Endodermal cell (in vitro differentiated cells): ENCODE measurements at regions not wholly inside any gene's neighbourhood (a gene's known extent, or its start where the extent isn't known, plus 50 kb on each side); places are given as distances from the start of the nearest gene placed in this dataset.

Experiments
- DNase-seq: peaks from one replicate; pipeline ENCODE4 v3.0.0-alpha.2; 2017
- H3K27ac ChIP-seq: 2 replicates; pipeline ENCODE4 v1.5.1; 2013; ENCODE audit warnings: mild to moderate bottlenecking, low read depth, low read length, moderate library complexity
- H3K27me3 ChIP-seq: 2 replicates; pipeline ENCODE4 v1.6.1; 2013; ENCODE audit warnings: mild to moderate bottlenecking, low read length, moderate library complexity; ENCODE audit not compliant: insufficient read depth, control insufficient read depth, poor library complexity, severe bottlenecking
- H3K36me3 ChIP-seq: 2 replicates; pipeline ENCODE4 v1.7.0; 2013; ENCODE audit warnings: mild to moderate bottlenecking, low read length, moderate library complexity; ENCODE audit not compliant: control insufficient read depth, insufficient read depth
- H3K4me1 ChIP-seq: one replicate; pipeline ENCODE4 v1.7.0; 2013; ENCODE audit warnings: low read length; ENCODE audit not compliant: control insufficient read depth, insufficient read depth
- H3K4me3 ChIP-seq: 2 replicates; pipeline ENCODE4 v1.5.1; 2013; ENCODE audit warnings: mild to moderate bottlenecking, low read length, moderate library complexity
- H3K9ac ChIP-seq: 2 replicates; pipeline ENCODE4 v1.6.1; 2013; ENCODE audit warnings: mild to moderate bottlenecking, low read length, moderate library complexity; ENCODE audit not compliant: poor library complexity, severe bottlenecking; ENCODE audit errors: extremely low read depth
- H3K9me3 ChIP-seq: 2 replicates; pipeline ENCODE4 v1.6.1; 2013; ENCODE audit warnings: mild to moderate bottlenecking, low read length, moderate library complexity; ENCODE audit not compliant: control insufficient read depth
- H3K27ac Mint-ChIP-seq: 2 replicates; pipeline ENCODE4 v1.8.0; 2020; ENCODE audit warnings: mixed read lengths
- H3K27me3 Mint-ChIP-seq: 2 replicates; pipeline ENCODE4 v1.8.0; 2021; ENCODE audit warnings: mild to moderate bottlenecking, mixed read lengths; ENCODE audit not compliant: insufficient read depth
- H3K36me3 Mint-ChIP-seq: 2 replicates; pipeline ENCODE4 v1.8.0; 2020; ENCODE audit warnings: low read depth, mixed read lengths
- H3K4me1 Mint-ChIP-seq: 2 replicates; pipeline ENCODE4 v1.8.0; 2020; ENCODE audit warnings: mixed read lengths
- H3K4me3 Mint-ChIP-seq: 2 replicates; pipeline ENCODE4 v1.8.0; 2020; ENCODE audit warnings: mild to moderate bottlenecking, moderate library complexity, mixed read lengths
- H3K9me3 Mint-ChIP-seq: 2 replicates; pipeline ENCODE4 v1.8.0; 2020; ENCODE audit warnings: mild to moderate bottlenecking, mixed read lengths
- WGBS, 2 experiments: methylation state at CpG; one replicate each; pipeline versions ENCODE4 v1.1.5 to v1.1.7; 2013; ENCODE audit warnings: missing lambda C conversion rate in 2 of 2, mixed read lengths in 1 of 2; ENCODE audit not compliant: insufficient coverage in 1 of 2, insufficient read length in 1 of 2; 5-methylcytosine and 5-hydroxymethylcytosine counted together
- TF ChIP-seq, protein P1 (sequence below): fragments of 200-600 bp; sonication (generic); conservative IDR thresholded peaks from 2 replicates; pipeline ENCODE4 v1.5.0; 2021; ENCODE audit warnings: antibody characterized with exemption, mild to moderate bottlenecking

- Mint-ChIP-seq H3K4me1 (peaks cover 4% of the 10 kb centered on the region), H3K27ac (no peak overlapping the region), H3K27me3 (peaks cover 50% of the 10 kb centered on the region), H3K9me3 (no peaks in the 10 kb centered on the region), H3K4me3 (no peak overlapping the region), H3K36me3 (no peaks in the 10 kb centered on the region)
- TF ChIP-seq, protein P1, sequence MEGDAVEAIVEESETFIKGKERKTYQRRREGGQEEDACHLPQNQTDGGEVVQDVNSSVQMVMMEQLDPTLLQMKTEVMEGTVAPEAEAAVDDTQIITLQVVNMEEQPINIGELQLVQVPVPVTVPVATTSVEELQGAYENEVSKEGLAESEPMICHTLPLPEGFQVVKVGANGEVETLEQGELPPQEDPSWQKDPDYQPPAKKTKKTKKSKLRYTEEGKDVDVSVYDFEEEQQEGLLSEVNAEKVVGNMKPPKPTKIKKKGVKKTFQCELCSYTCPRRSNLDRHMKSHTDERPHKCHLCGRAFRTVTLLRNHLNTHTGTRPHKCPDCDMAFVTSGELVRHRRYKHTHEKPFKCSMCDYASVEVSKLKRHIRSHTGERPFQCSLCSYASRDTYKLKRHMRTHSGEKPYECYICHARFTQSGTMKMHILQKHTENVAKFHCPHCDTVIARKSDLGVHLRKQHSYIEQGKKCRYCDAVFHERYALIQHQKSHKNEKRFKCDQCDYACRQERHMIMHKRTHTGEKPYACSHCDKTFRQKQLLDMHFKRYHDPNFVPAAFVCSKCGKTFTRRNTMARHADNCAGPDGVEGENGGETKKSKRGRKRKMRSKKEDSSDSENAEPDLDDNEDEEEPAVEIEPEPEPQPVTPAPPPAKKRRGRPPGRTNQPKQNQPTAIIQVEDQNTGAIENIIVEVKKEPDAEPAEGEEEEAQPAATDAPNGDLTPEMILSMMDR, result no peak
- no peak for DNase-seq
- Histone ChIP-seq H3K27ac (no peak overlapping the region), H3K4me3 (no peak overlapping the region), H3K36me3 (no peaks in the 10 kb centered on the region), H3K27me3 (peaks cover 32% of the 10 kb centered on the region), H3K9me3 (no peaks in the 10 kb centered on the region), H3K4me1 (no peaks in the 10 kb centered on the region), H3K9ac (no peak overlapping the region)
- WGBS, 2 experiments, result 100% methylated on average over 1 of the region's 1 CpG; no CpG with 5 or more reads in 1 of the 2 experiments
Observed at GRCh38 chr18:55849391-55849790, 261.4 kb upstream of the TCF4 start.

DNA sequence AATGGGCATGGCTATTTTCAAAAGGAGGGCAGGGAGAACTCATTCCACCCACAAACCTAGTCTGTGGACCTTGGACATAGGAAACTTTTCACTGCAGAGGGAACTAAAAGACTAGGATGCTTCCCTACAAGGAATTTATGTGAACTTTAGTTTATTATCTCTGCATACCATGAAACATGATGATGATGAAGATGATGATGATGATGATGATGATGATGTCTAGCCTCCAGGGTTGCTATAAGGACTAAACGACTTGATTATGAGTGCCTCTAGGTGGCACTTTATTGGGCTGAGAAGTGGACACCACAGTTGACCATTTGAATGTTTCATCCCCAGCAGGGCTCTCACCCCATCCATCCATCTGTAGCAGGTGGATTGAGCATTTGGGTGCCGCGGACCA lies 260.0 kb upstream of the TCF4 start:
- no peak overlapping the region for H3K27ac ChIP-seq
- peaks cover 52% of the 10 kb centered on the region for H3K27me3 Mint-ChIP-seq
- H3K36me3 Mint-ChIP-seq, result no peaks in the 10 kb centered on the region
- peaks cover 4% of the 10 kb centered on the region for H3K4me1 Mint-ChIP-seq
- H3K9ac ChIP-seq, result no peak overlapping the region
- H3K4me3 Mint-ChIP-seq, result no peak overlapping the region
- 88 to 100% methylated on average over 2 to 3 of the region's 3 CpGs for WGBS, 2 experiments
- TF ChIP-seq, protein P1, result no peak
- no peaks in the 10 kb centered on the region for H3K4me1 ChIP-seq
- H3K27ac Mint-ChIP-seq, result no peak overlapping the region
- no peak overlapping the region for H3K4me3 ChIP-seq
- H3K36me3 ChIP-seq, result no peaks in the 10 kb centered on the region
- no peak for DNase-seq
- H3K9me3 Mint-ChIP-seq, result no peaks in the 10 kb centered on the region
- H3K9me3 ChIP-seq, result no peaks in the 10 kb centered on the region
- peaks cover 32% of the 10 kb centered on the region for H3K27me3 ChIP-seq

- Mint-ChIP-seq H3K4me1 (no peaks in the 10 kb centered on the region), H3K9me3 (peaks cover 6% of the 10 kb centered on the region), H3K4me3 (no peak overlapping the region), H3K27me3 (peaks cover 31% of the 10 kb centered on the region), H3K27ac (no peak overlapping the region), H3K36me3 (peaks cover 4% of the 10 kb centered on the region)
- H3K9me3 ChIP-seq, result no peaks in the 10 kb centered on the region
- TF ChIP-seq, protein P1, result no peak
- H3K9ac ChIP-seq, result no peak overlapping the region
- 93 to 100% methylated on average over 3 to 4 of the region's 4 CpGs for WGBS, 2 experiments
- H3K36me3 ChIP-seq, result no peaks in the 10 kb centered on the region
- H3K4me3 ChIP-seq, result no peak overlapping the region
- H3K27me3 ChIP-seq, result peaks cover 14% of the 10 kb centered on the region
- no peak overlapping the region for H3K27ac ChIP-seq
- no peak for DNase-seq
- no peaks in the 10 kb centered on the region for H3K4me1 ChIP-seq
Observed at GRCh38 chr18:55845221-55845620, 257.2 kb upstream of the TCF4 start.
